ENCODE measurements at regions not wholly inside any gene's neighbourhood (a gene's known extent, or its start where the extent isn't known, plus 50 kb on each side); places are given as distances from the start of the nearest gene placed in this dataset.

GRCh38 chr9:99713838-99714306 is 107.8 kb upstream of the NR4A3 start:
- TF ChIP-seq CTCF (IDR thresholded peaks at IDR 0.05), result no peak
- no peak for TF ChIP-seq POLR2A (IDR thresholded peaks at IDR 0.05)
